Spleen (tissue), 11 donors: ENCODE measurements at regions not wholly inside any gene's neighbourhood (a gene's known extent, or its start where the extent isn't known, plus 50 kb on each side); places are given as distances from the start of the nearest gene placed in this dataset.

Source experiments
- DNase-seq: peaks from one replicate; pipeline ENCODE4 v3.0.0-alpha.2; 2020
- H3K27ac ChIP-seq, 8 donors: fragments of 200-600 bp; sonication (generic) in 7 of 8; 1 replicate in 4 of 8; 2 replicates in 4 of 8; pipeline versions ENCODE4 v1.5.0 to v1.8.0; 2016 to 2021; ENCODE audit warnings: inconsistent platforms in 4 of 8, mild to moderate bottlenecking in 4 of 8, moderate library complexity in 1 of 8
- H3K27me3 ChIP-seq, 7 donors: fragments of 200-600 bp; sonication (generic) in 6 of 7; replicated peaks in 1 of 7; 1 replicate in 4 of 7; 2 replicates in 3 of 7; pipeline versions ENCODE4 v1.5.0 to v1.8.0; 2016 to 2021; ENCODE audit warnings: inconsistent platforms in 3 of 7, mild to moderate bottlenecking in 1 of 7
- H3K36me3 ChIP-seq, 6 donors: fragments of 200-600 bp; sonication (generic) in 5 of 6; 1 replicate in 4 of 6; 2 replicates in 2 of 6; pipeline versions ENCODE4 v1.5.0 to v1.8.0; 2016 to 2021; ENCODE audit warnings: inconsistent platforms in 2 of 6
- H3K4me1 ChIP-seq, 6 donors: fragments of 200-600 bp; sonication (generic) in 5 of 6; 1 replicate in 3 of 6; 2 replicates in 3 of 6; pipeline versions ENCODE4 v1.5.0 to v1.8.0; 2016 to 2021; ENCODE audit warnings: inconsistent platforms in 3 of 6
- H3K4me3 ChIP-seq, 8 donors: fragments of 200-600 bp; sonication (generic) in 7 of 8; 1 replicate in 4 of 8; 2 replicates in 4 of 8; pipeline versions ENCODE4 v1.5.0 to v1.8.0; 2016 to 2021; ENCODE audit warnings: inconsistent platforms in 4 of 8, mild to moderate bottlenecking in 4 of 8, moderate library complexity in 2 of 8
- H3K9me3 ChIP-seq, 8 donors: fragments of 200-600 bp; sonication (generic) in 7 of 8; 1 replicate in 4 of 8; 2 replicates in 4 of 8; pipeline versions ENCODE4 v1.5.0 to v1.8.0; 2016 to 2021; ENCODE audit warnings: inconsistent platforms in 4 of 8
- CTCF ChIP-seq, 11 experiments: fragments of 200-600 bp in 7 of 11; fragments of 450-650 bp in 4 of 11; sonication (generic) in 4 of 11; IDR thresholded peaks in 8 of 11; conservative IDR thresholded peaks in 3 of 11; 1 replicate in 7 of 11; 2 replicates in 4 of 11; pipeline versions ENCODE4 v1.4.0 to v1.8.0; 2016 to 2021; ENCODE audit warnings: antibody characterized with exemption in 11 of 11, inconsistent platforms in 4 of 11, mild to moderate bottlenecking in 1 of 11
- POLR2A ChIP-seq, 3 donors: fragments of 450-650 bp; IDR thresholded peaks; one replicate each; pipeline ENCODE4 v1.5.1; 2017; ENCODE audit warnings: antibody characterized with exemption in 3 of 3, mild to moderate bottlenecking in 1 of 3
- POLR2AphosphoS5 ChIP-seq, 3 donors: sonication (generic); formaldehyde crosslinking; IDR thresholded peaks; one replicate each; pipeline ENCODE4 v1.5.1; 2017; ENCODE audit warnings: antibody characterized with exemption in 3 of 3
- WGBS, 5 donors: extraction: QIAGEN DNeasy Blood & Tissue Kit in 3 of 5; methylation state at CpG; one replicate each; pipeline versions ENCODE4 v1.1.5 to v1.1.7; 2013 to 2018; 5-methylcytosine and 5-hydroxymethylcytosine counted together
- intact Hi-C: fragments of 100-400 bp; cut with DNase I; formaldehyde crosslinking; loops from one replicate; pipeline ENCODE4 v1.15.0; 2023; ENCODE audit warnings: low total_unique reads
- donor health status: healthy with polysubstance abuse.
- donor health status: DM: no; HTN: no; CAD: no; lungs with moderate emphysema.
- donor health status: DM: no; HTN: no; CAD: no.
- donor health status: Bipolar disorder and iron deficiency.
- donor health status: healthy.
- donor health status: DM: no; HTN: no; CAD: no.
- donor health status: DM: yes; HTN: yes; CAD: no.

GRCh38 chr11:112459001-112459400 is 198.3 kb upstream of the PLET1 start:
- H3K27ac ChIP-seq = no peak overlapping the region
- WGBS, 5 donors = 72 to 80% (median 73%) methylated on average over 4 of the region's 4 CpGs
- peak overlapping the region in 2 of 8 donors; percentile 20 to 30 for H3K4me3 ChIP-seq
- no peak for DNase-seq
- intact Hi-C loops = no loop called here
- H3K27me3 ChIP-seq = no peaks in the 10 kb centered on the region
- H3K36me3 ChIP-seq = no peaks in the 10 kb centered on the region
- TF ChIP-seq POLR2AphosphoS5 (IDR thresholded peaks at IDR 0.05) = no peak
- TF ChIP-seq CTCF (IDR thresholded peaks at IDR 0.05 in 8 of 11, conservative IDR thresholded peaks at IDR 0.05 in 3 of 11) = no peak
- TF ChIP-seq POLR2A (IDR thresholded peaks at IDR 0.05) = no peak
- H3K9me3 ChIP-seq = no peaks in the 10 kb centered on the region
- no peaks in the 10 kb centered on the region for H3K4me1 ChIP-seq

- Histone ChIP-seq H3K36me3 (no peaks in the 10 kb centered on the region), H3K27ac (no peak overlapping the region), H3K4me1 (no peaks in the 10 kb centered on the region), H3K4me3 (no peak overlapping the region), H3K27me3 (peaks cover 0 to 7% (median 0%) of the 10 kb centered on the region in 7 donors), H3K9me3 (no peaks in the 10 kb centered on the region)
- 88 to 91% (median 89%) methylated on average over 5 of the region's 5 CpGs for WGBS, 5 donors
- intact Hi-C loops = no loop called here
- DNase-seq = no peak
- TF ChIP-seq POLR2AphosphoS5 (IDR thresholded peaks at IDR 0.05) (no peak), POLR2A (IDR thresholded peaks at IDR 0.05) (no peak), CTCF (IDR thresholded peaks at IDR 0.05 in 8 of 11, conservative IDR thresholded peaks at IDR 0.05 in 3 of 11) (no peak)
Measured at GRCh38 chr11:112460141-112460540, 199.5 kb upstream of the PLET1 start.

- H3K36me3 ChIP-seq = no peaks in the 10 kb centered on the region
- no peak overlapping the region for H3K27ac ChIP-seq
- H3K4me1 ChIP-seq = no peaks in the 10 kb centered on the region
- intact Hi-C loops = no loop called here
- TF ChIP-seq POLR2AphosphoS5 (IDR thresholded peaks at IDR 0.05) (no peak), CTCF (IDR thresholded peaks at IDR 0.05 in 8 of 11, conservative IDR thresholded peaks at IDR 0.05 in 3 of 11) (no peak), POLR2A (IDR thresholded peaks at IDR 0.05) (no peak)
- peaks cover 0 to 7% (median 0%) of the 10 kb centered on the region in 7 donors for H3K27me3 ChIP-seq
- no peak overlapping the region for H3K4me3 ChIP-seq
- WGBS, 5 donors = 82 to 100% (median 93%) methylated on average over 1 of the region's 1 CpG
- H3K9me3 ChIP-seq = no peaks in the 10 kb centered on the region
- no peak for DNase-seq
Measured at GRCh38 chr11:112464949-112465348, 204.3 kb upstream of the PLET1 start.

- Histone ChIP-seq H3K4me3 (no peak overlapping the region), H3K36me3 (no peaks in the 10 kb centered on the region), H3K9me3 (no peaks in the 10 kb centered on the region), H3K27me3 (peaks cover 0 to 7% (median 0%) of the 10 kb centered on the region in 7 donors), H3K27ac (no peak overlapping the region), H3K4me1 (no peaks in the 10 kb centered on the region)
- WGBS, 5 donors = 77 to 88% (median 80%) methylated on average over 6 of the region's 6 CpGs
- no peak for DNase-seq
- intact Hi-C loops = no loop called here
- TF ChIP-seq CTCF (IDR thresholded peaks at IDR 0.05 in 8 of 11, conservative IDR thresholded peaks at IDR 0.05 in 3 of 11) (no peak), POLR2AphosphoS5 (IDR thresholded peaks at IDR 0.05) (no peak), POLR2A (IDR thresholded peaks at IDR 0.05) (no peak)
Measured at GRCh38 chr11:112465433-112466024, 204.9 kb upstream of the PLET1 start.
